Ishikawa (cell line): ENCODE measurements at regions not wholly inside any gene's neighbourhood (a gene's known extent, or its start where the extent isn't known, plus 50 kb on each side); places are given as distances from the start of the nearest gene placed in this dataset.

Experiments used
- RAD21 ChIP-seq: IDR thresholded peaks from 2 replicates; pipeline ENCODE4 v1.6.1; 2012; ENCODE audit warnings: low read depth
- TAF1 ChIP-seq: IDR thresholded peaks from 2 replicates; pipeline ENCODE4 v1.6.1; 2012; ENCODE audit warnings: low read depth, mild to moderate bottlenecking
- TF ChIP-seq, protein P1 (sequence below): IDR thresholded peaks from 2 replicates; pipeline ENCODE4 v1.6.1; 2012

- TF ChIP-seq RAD21, result no peak
- no peak for TF ChIP-seq TAF1
- TF ChIP-seq, protein P1, sequence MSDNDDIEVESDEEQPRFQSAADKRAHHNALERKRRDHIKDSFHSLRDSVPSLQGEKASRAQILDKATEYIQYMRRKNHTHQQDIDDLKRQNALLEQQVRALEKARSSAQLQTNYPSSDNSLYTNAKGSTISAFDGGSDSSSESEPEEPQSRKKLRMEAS, result no peak
Observed at GRCh38 chr12:84704856-84705255, 207.7 kb downstream of the SLC6A15 start.
